Fibroblast of peridontal ligament (primary cell): ENCODE measurements at regions not wholly inside any gene's neighbourhood (a gene's known extent, or its start where the extent isn't known, plus 50 kb on each side); places are given as distances from the start of the nearest gene placed in this dataset.
"Not testable (repeated sequence)": the region's sequence is repeated elsewhere in the genome, so short reads cannot be mapped to it uniquely, and the experiment has no call there.

Experiments used
- DNase-seq: peaks from one replicate; pipeline ENCODE4 v3.0.0-alpha.2; 2010; ENCODE audit errors: extremely low read depth

DNA sequence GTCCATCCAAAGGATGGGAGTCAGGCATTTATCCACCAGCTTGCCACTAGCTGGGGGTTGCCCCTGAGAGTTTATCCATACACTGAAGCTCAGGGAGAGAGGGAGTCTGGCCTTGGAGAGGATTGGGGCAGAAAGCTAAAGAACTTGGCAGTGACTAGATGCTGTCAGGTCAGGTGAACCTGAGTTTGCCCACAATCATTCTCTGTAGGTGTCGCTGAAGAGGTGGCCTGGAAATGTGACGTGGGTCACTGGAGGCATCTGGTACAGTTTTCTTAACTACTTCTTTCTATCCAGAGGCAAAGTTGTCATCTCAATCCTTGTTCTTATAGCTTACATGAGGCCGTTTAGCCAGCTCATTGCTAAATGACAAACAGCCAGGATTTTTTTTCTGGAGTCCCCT, 298.0 kb upstream of the CTNNB1 start:
- no peak for DNase-seq

DNA sequence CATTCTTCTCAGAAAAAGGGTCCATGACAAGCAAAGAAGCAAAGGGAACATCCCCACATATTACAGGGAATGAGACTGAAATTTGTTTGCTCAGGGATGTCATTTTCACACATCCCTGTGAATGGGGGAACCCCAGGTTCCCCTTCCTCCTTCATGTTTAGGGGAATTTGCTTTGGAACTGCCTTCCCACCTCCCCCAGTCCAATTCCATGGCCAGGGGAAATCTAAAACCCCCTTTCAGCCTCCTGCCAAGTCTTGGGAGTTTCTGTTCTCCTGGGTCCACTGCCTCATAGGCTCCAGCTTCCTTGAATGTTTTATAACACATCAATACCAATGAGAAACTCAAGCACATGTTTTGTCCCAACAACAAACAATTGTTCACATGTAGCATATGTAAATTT, 297.5 kb upstream of the CTNNB1 start:
- no peak for DNase-seq

- DNase-seq = not testable (repeated sequence)
These were observed 291.3 kb upstream of the CTNNB1 start for GRCh38 chr3:40907907-40908465.

DNA sequence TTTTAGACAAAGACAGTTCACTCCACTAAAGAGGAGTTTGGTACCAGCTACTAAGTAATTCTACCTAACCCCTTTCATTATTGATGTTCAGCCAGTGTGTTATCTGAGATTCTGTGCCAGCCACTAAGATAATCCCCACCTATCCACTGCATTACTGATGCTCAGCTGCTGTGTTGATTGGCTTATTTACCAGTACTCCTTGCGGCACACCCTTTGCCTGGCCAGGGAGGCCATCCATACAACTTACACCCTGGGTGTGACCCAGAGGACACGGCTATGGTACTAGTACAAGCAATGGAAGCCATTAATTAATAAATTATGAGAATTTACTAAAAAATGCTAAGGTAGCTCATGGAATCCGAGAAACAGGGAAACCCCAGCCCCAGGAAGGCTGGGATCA, 290.7 kb upstream of the CTNNB1 start:
- DNase-seq = no peak

DNA sequence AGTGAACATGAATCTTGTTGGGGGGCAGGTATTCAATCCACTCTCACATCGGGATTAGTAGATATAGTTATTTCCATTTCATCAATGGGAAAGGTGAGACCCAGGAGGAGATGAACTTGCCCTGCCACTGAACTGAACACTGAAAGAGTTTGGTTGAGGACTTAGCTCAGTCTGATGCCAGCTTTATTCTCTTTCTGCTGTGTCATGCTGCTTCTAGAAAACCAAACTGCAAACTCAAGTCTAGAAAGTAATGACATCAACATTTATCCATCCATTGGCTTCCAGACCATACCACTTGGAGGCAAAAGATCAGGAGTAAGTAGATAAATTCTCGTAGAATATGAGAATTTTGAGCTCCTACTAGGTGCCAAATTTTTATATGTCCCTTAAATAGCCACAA, 288.0 kb upstream of the CTNNB1 start:
- DNase-seq = no peak

- DNase-seq = no peak
These were observed 287.4 kb upstream of the CTNNB1 start for GRCh38 chr3:40911928-40912327.

DNA sequence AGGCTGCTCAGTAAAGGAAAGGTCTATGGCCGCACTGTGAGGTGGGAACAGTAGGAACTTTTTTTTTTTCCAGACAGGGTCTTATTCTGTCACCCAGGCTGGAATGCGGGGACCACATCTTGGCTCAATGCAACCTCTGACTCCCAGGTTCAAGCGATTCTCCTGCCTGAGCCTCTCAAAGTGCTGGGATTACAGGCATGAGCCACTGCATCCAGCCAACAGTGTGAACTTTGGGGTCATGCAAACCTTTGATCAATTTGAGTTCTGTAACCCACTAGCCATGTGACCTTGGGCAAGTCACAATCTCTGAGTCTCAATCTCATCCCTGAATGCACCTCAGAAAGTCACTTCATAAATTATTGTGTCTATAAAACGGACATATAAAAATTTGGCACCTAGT, 286.8 kb upstream of the CTNNB1 start:
- no peak for DNase-seq

- no peak for DNase-seq
These were observed 286.1 kb upstream of the CTNNB1 start for GRCh38 chr3:40913192-40913591.

- no peak for DNase-seq
These were observed 285.7 kb upstream of the CTNNB1 start for GRCh38 chr3:40913641-40914040.

- no peak for DNase-seq
These were observed 284.8 kb upstream of the CTNNB1 start for GRCh38 chr3:40914475-40914874.

DNA sequence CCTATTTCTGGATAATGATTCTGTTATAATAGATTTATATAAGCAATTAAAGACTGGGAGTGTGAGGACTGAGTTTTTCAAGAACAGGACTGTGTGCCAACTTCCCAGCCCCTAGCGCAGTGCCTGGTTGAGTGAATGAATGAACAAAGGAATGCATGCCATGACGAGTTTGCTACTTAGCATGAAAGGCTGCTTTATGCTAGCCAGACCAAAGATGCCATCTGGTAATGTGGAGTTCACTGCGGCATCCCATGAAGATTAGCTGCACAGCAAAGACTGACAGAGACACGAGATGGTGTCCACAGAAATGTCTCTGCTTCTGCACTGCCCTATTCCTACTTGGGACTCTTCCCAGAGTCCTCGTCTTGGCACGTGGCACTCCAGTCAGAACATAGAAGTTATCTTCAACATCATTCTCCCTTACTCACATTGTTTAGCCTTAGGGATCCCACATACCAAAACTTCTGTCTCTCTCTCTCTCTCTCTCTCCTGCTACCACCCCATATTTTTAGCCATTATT, 283.9 kb upstream of the CTNNB1 start:
- DNase-seq = no peak

DNA sequence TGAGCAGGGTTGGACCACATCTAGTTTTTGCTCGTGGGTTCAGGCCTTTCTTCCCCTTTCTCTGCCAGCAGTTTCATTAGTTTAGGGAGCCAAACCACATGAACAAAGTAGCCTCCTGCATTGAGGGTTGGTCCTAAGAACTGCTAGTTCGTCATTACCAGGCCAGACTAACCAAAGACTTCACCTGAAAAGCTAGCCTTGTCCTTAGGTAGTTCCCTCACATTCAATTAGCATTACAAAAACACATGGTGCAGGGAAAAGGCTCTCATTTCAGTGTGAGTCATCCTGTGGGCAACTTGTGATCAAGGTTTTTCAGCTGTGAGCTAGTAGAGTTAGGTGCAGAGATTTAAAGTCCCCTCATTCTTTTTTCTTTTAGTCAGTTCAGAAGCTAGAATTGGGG, 279.3 kb upstream of the CTNNB1 start:
- DNase-seq = no peak

DNA sequence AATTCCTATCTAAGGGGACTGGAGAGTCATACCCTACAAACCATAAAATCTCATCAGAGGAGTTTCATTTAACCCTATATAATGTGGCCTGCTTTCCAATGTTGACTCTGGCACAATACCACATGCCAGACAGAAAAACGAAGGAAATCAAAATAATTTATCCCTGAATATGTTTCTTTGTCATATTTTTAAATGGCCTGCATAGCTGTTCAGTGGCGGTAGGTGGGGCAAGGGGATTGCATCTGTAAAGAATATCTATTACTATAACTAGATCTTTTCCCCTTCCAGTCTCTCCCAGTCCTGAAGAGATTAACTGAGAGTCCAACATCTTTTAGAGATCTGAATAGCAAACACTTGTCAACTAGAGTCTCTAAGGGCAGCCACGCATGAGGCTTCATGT, 278.1 kb upstream of the CTNNB1 start:
- no peak for DNase-seq

- no peak for DNase-seq
These were observed 276.2 kb upstream of the CTNNB1 start for GRCh38 chr3:40923143-40923542.

DNA sequence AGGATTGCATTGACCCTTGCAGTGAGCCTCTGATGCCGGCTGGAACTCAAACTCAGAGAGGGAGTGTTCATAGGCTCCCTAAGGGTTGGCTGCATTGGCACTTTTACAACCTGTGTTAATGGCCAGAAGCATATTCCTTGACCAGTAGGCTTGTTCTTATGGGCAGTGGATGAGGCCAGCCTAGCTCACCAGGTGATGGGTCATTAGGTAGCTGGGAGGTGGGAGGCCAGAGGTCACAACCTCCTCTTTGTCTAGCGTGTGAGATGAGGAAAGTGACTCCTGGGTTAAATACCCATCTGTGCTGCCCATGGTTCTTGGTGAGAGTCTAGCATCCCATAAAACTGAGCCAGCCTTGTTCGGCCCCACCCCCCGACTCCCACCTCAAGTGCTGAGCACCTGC, 275.7 kb upstream of the CTNNB1 start:
- DNase-seq = no peak

- DNase-seq = no peak
These were observed 274.7 kb upstream of the CTNNB1 start for GRCh38 chr3:40924559-40925141.

DNA sequence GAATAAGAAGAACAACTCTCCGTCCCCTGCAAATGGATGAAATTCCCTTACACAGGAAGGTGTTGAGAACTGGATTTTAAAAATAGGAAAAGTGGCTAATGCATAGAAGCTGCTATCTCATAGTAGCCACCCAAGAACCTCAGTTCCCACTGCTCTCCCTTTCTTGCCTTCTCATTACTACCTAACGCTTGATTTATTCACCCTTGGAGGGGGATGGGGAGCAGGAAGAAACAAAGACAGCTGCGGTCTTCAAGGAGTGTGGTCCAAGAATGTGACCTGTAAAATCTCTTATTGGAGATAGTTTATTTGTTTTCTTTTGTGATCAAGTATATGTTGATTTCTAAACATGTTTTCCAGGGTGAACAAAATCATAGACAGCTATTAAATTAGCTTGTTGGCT, 274.1 kb upstream of the CTNNB1 start:
- no peak for DNase-seq

DNA sequence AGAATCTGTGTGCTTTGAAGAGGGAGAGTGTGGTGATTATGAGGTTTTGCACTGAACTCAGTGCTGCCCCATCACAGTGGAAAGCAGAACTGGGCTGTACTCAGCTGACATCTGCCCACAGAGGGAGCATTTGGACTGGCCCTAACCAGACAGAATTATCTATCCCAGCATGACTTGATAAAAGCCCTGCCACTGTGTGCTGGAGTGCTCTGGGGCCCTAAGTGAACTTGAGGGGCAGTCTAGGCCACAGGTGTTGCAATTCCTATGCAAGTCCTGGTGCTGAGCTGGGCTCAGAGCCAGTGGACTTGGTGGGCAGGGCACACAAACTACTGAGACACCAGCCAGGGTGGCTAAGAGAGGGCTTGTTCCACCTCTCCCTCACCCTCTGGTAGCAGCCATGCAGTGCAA, 269.2 kb upstream of the CTNNB1 start:
- no peak for DNase-seq

DNA sequence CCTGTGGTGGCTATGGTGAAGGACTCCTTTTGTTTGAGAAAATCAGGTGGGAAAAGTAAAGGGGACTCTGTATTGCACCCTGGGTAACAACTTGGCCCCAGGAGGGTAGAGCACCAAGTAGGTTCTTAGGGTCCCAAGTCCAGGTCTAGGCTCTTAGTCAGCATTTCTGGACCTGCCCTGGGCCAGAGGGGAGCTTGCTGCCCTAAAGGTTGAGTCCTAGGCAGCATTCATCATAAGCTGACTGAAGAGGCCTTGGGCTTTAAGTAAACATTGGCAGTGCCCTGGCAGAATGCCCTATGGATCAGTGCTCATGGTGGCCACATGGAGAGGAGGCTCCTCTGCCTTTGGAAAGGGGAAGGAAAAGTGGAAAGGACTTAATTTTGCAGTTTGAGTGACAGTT, 268.5 kb upstream of the CTNNB1 start:
- DNase-seq = no peak

- DNase-seq = no peak
These were observed 260.7 kb upstream of the CTNNB1 start for GRCh38 chr3:40938591-40938990.

GRCh38 chr3:40939030-40939740, 260.1 kb upstream of the CTNNB1 start:
- no peak for DNase-seq

DNA sequence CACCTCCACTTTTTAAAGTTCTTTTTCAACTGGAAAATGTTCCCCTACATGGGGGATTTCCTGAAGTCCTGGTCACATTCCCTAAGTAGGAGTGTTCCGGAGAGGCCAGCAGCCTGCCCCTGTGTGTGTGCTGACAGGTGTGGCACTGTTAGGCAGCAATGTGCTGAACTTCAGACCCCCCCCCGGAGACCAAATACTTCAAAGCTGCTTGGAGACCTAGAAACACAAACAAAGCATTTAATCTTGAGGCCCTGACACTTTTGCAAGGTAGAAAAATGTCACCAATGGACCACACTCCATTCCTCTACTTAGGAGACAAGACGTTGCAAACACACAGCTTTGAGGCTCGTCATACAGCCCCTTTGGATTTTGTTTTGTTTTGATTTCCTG, 259.6 kb upstream of the CTNNB1 start:
- no peak for DNase-seq

DNA sequence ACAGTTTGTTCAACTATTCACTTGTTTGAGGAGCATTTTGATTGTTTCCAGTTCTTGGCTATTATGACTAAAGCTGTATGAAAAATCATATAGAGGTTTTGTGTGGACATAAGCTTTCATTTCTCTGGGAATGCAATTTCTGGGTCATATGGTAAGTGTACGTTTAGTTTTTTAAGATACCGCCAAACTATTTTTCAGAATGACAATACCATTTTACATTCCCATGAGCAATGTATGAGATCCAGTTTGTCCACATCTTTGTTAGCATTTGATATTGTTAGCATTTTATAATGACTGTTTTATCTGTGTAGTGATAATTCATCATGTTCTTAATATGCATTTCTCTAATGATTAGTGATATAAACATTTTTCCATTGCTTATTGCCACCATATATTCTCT, 258.7 kb upstream of the CTNNB1 start:
- DNase-seq = no peak
